Activated T-helper 1 cell treated with anti-CD3 and anti-CD28 coated beads, Interleukin-12 subunit alpha, Interleukin-12 subunit beta, Interleukin-2, Interleukin-4 antibody, amounts not matched to agents 30 ng/mL and 10 ng/mL and 1 ng/mL, durations not matched to agents 14 hours and 24 hours and 36 hours (primary cell): ENCODE measurements at regions not wholly inside any gene's neighbourhood (a gene's known extent, or its start where the extent isn't known, plus 50 kb on each side); places are given as distances from the start of the nearest gene placed in this dataset.

Experiments
- DNase-seq: peaks from one replicate; pipeline ENCODE4 v3.0.0; 2021; ENCODE audit warnings: low spot score
- H3K27ac Mint-ChIP-seq: one replicate; pipeline ENCODE4 v1.8.0; 2021; ENCODE audit warnings: mild to moderate bottlenecking, mixed read lengths
- H3K27me3 Mint-ChIP-seq: one replicate; pipeline ENCODE4 v1.8.0; 2022; ENCODE audit warnings: mild to moderate bottlenecking, moderate library complexity, mixed read lengths; ENCODE audit not compliant: insufficient read depth
- H3K36me3 Mint-ChIP-seq: one replicate; pipeline ENCODE4 v1.8.0; 2021; ENCODE audit warnings: low read depth, mixed read lengths
- H3K4me1 Mint-ChIP-seq: one replicate; pipeline ENCODE4 v1.8.0; 2021; ENCODE audit warnings: low read depth, mixed read lengths
- H3K4me3 Mint-ChIP-seq: one replicate; pipeline ENCODE4 v1.8.0; 2021; ENCODE audit warnings: mild to moderate bottlenecking, moderate library complexity, mixed read lengths
- H3K9me3 Mint-ChIP-seq: one replicate; pipeline ENCODE4 v1.8.0; 2021; ENCODE audit warnings: mixed read lengths
- intact Hi-C: fragments of 100-400 bp; cut with micrococcal nuclease; formaldehyde crosslinking; loops from one replicate; pipeline ENCODE4 v1.15.1; 2024

DNA sequence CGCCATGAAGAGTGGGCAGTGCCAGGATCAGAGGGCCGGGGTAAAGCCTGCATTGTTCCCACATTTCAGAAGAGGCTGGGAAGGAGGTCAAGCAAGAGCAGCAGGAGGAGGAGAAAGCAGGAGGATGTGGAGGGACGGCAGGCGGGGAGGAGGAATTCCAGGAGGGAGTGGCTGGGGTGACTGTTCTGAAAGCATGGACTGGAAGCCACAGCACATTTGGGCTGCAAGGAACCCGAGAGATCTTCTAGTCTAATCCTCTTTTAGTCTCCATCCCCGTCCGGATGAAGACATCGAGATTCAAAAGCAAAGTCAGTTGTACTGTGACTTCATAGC, 76.9 kb downstream of the FAM50B start:
- Mint-ChIP-seq H3K27me3 (peaks cover 14% of the 10 kb centered on the region), H3K4me1 (no peaks in the 10 kb centered on the region)
- intact Hi-C loops: no loop called here

DNA sequence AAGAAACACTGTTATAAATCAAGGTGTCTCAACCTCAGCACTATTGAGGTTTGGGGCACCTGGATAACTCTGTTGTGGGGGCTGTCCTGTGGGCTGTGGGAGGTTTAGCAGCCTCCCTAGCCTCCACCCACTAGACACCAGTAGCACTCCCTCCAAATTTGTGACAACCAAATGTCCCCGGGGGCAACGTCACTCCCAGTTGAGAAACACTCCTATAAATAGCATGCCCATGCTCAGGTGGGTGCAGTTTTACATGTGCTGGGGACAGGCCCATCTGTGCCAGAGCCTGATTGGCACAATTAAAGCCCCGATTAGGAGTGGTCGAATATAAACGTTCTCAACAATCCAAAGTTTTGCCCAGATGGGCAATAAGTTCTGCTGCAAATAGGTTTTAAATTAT, 78.9 kb downstream of the FAM50B start:
- H3K27me3 Mint-ChIP-seq: peaks cover 14% of the 10 kb centered on the region
- no peak overlapping the region for H3K27ac Mint-ChIP-seq
- no peaks in the 10 kb centered on the region for H3K4me1 Mint-ChIP-seq
- no peaks in the 10 kb centered on the region for H3K36me3 Mint-ChIP-seq
- no peaks in the 10 kb centered on the region for H3K9me3 Mint-ChIP-seq
- H3K4me3 Mint-ChIP-seq: no peak overlapping the region
- no peak for DNase-seq
- intact Hi-C loops: no loop called here

More for the DNA sequence above, 76.9 kb downstream of the FAM50B start:
- DNase-seq: no peak
- no peaks in the 10 kb centered on the region for H3K9me3 Mint-ChIP-seq
- H3K36me3 Mint-ChIP-seq: no peaks in the 10 kb centered on the region
- no peak overlapping the region for H3K27ac Mint-ChIP-seq
- no peak overlapping the region for H3K4me3 Mint-ChIP-seq

DNA sequence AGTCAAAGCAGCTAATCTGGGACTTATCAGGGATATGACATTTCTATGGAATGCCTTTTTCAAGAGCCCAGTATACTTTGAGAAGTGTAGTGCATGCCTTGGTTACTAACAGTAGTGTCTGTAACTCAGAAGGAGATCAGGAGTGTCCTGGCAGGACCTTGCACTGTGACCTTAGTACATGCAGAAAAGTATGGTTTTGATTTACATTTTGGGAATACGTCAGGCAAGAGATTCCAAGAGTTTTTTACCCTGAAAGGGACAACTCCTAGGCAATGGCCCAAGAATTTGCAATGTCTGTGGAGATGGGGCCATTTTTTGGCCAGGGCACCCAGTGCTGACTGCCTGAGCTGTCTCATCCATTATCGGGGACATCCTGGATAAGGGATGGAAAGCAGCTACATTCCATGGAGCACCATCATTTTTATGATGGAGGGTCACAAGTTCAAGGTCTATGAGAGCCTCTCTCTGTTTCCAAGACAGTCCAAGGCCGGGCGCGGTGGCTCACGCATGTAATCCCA, 80.2 kb downstream of the FAM50B start:
- H3K4me3 Mint-ChIP-seq: no peak overlapping the region
- intact Hi-C loops: no loop called here
- no peak overlapping the region for H3K27ac Mint-ChIP-seq
- H3K9me3 Mint-ChIP-seq: no peaks in the 10 kb centered on the region
- H3K4me1 Mint-ChIP-seq: no peaks in the 10 kb centered on the region
- H3K27me3 Mint-ChIP-seq: peaks cover 14% of the 10 kb centered on the region
- no peaks in the 10 kb centered on the region for H3K36me3 Mint-ChIP-seq
- no peak for DNase-seq

DNA sequence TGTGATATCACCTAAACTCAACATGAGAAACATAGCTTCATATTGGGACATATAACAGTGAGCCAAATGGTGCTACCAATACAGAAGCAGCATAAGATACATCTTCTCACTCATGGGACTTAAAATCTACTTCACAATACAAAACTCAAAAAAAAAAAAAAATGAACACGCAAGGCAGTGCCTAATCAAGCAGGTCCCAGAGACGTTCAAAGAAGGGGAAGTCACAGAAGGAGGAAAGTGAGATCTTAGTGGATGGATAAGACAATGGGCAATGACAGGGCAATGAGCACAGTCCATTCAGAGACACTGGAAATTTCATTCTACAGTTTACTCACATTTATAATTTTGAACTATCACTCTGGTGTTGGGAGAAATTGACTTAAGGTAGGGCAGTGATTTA, 88.3 kb downstream of the FAM50B start:
- DNase-seq: no peak
- H3K36me3 Mint-ChIP-seq: no peaks in the 10 kb centered on the region
- H3K4me1 Mint-ChIP-seq: no peaks in the 10 kb centered on the region
- peaks cover 26% of the 10 kb centered on the region for H3K27me3 Mint-ChIP-seq
- H3K4me3 Mint-ChIP-seq: no peak overlapping the region
- H3K27ac Mint-ChIP-seq: no peak overlapping the region
- H3K9me3 Mint-ChIP-seq: no peaks in the 10 kb centered on the region
- intact Hi-C loops: no loop called here

DNA sequence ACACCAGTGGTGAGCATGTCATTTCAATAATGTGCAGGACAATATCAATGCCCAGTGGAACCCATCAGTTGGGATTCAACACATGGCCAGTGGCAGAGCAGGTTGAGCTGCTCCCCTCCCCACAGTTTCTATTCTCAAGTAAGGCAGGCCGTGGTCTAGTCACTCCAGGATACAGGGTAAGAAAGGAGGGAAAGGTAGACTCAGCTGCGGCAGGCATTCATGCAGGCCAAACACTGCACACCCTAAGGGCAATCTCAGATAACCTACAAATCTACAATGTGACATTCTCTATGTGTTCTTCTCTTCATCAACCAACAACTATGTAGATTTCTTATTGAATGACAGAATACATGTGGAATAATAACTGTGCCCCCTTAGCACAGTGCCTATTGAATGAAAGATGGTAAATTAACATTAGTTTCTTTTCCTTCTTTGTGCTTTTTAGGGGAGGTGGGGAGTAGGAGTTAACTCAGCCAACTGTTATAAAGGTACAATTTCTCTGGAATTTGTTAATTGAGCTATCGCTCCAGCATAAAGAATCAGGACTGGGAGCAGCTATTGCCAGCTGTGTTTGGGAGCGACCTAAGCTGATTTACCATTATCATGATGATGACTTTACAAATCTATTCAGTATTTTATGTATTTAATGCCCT, 89.7 kb downstream of the FAM50B start:
- Mint-ChIP-seq H3K9me3 (no peaks in the 10 kb centered on the region), H3K4me3 (no peak overlapping the region), H3K27me3 (peaks cover 26% of the 10 kb centered on the region), H3K36me3 (no peaks in the 10 kb centered on the region), H3K27ac (no peak overlapping the region), H3K4me1 (no peaks in the 10 kb centered on the region)
- intact Hi-C loops: no loop called here
- DNase-seq: no peak

DNA sequence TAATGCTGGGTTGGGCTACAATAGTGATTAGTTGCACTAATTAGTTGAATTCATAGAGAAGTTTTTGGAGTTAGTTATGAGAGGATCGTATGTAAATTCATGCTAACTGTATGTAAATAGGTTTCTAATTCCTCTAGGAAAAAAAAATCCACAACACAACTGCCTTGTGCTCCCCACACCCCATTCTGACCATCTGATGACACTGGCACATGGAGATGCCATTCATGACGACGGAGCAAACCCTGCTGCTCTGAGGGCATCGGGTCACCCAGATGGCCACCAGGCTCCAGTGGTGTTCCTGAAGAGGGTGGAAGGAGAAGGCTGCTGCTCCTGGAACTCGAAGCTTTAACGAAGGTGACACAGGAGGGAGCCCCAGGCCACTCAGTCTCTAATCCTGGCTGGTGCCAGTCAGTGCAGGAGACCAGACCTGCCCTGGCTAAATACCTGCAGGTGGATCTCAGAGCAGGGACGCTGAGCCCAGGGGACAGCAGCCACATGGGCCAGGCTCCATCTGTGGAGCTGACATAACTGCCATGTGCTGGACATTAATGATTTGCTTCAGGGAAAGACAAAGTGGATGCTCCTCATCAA, 90.3 kb downstream of the FAM50B start:
- no peaks in the 10 kb centered on the region for H3K36me3 Mint-ChIP-seq
- H3K4me3 Mint-ChIP-seq: no peak overlapping the region

DNA sequence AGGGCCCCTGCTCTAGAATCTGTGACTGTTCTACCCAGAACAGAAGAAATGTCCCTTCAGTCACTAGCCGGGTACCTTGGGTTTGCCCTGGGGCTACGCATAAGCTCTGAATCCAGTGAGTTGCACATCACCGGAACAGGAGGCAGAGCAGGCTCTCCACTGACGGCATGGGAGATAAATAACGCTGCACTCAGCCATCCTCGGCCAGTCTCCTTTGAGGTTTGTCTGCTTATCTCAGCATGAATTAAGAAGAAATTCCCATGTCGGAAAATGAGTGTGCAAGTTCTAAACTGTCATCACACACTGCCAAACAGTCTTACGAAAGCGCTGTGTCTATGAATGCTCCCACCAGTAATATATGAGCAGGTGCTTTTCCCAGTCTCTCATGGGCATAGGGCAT, 90.8 kb downstream of the FAM50B start:
- DNase-seq: no peak
- Mint-ChIP-seq H3K27me3 (peaks cover 26% of the 10 kb centered on the region), H3K27ac (no peak overlapping the region), H3K36me3 (no peaks in the 10 kb centered on the region), H3K4me1 (no peaks in the 10 kb centered on the region), H3K9me3 (no peaks in the 10 kb centered on the region), H3K4me3 (no peak overlapping the region)
- intact Hi-C loops: no loop called here

More for the DNA sequence above, 90.3 kb downstream of the FAM50B start:
- no peaks in the 10 kb centered on the region for H3K9me3 Mint-ChIP-seq
- no peak overlapping the region for H3K27ac Mint-ChIP-seq
- intact Hi-C loops: no loop called here
- H3K27me3 Mint-ChIP-seq: peaks cover 26% of the 10 kb centered on the region
- DNase-seq: no peak
- H3K4me1 Mint-ChIP-seq: no peaks in the 10 kb centered on the region

DNA sequence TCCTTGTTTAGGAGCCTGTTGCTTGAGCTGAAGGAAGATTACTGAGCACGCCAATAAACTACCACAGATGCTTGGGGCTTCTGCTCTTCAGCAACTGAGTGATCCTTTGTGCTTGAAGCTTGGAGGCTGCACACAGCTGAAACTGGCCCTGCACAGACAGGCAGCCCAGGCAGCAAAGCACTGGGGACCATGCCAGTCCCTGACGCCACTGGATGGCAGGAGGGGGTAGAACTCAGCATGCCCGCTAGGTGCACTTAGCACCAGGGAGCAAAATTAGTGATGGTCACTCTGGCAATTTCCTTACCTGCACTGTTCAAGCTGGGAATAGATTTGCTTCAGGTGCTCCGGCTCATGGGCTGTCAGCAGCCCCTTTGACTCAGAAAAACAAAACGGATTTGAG, 91.5 kb downstream of the FAM50B start:
- DNase-seq: no peak
- intact Hi-C loops: no loop called here
- Mint-ChIP-seq H3K27ac (no peak overlapping the region), H3K4me3 (no peak overlapping the region), H3K9me3 (no peaks in the 10 kb centered on the region), H3K4me1 (no peaks in the 10 kb centered on the region), H3K27me3 (peaks cover 31% of the 10 kb centered on the region), H3K36me3 (no peaks in the 10 kb centered on the region)

DNA sequence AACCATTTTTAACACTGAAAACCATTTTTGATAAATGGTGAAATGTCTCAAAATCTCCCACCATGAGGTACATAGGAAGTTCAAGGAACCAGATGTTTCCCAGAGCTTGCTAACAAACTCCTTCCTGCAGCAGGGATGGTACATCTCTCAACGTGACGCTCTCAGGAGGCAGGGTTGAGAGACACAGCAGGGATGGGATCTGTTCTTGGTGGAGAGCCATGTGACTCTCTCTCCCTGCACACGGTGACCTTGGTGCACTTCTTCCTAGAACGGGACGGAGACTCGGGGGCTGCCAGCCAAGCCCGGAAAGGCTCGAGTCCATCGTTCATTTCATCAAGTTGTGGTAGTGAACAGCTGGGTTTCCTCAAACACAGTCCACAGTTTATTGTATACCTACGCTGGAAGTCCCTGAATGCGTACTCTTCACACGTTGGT, 94.2 kb downstream of the FAM50B start:
- Mint-ChIP-seq H3K4me1 (no peaks in the 10 kb centered on the region), H3K27me3 (peaks cover 37% of the 10 kb centered on the region), H3K27ac (no peak overlapping the region), H3K9me3 (no peaks in the 10 kb centered on the region), H3K36me3 (no peaks in the 10 kb centered on the region), H3K4me3 (no peak overlapping the region)
- DNase-seq: no peak
- intact Hi-C loops: no loop called here

DNA sequence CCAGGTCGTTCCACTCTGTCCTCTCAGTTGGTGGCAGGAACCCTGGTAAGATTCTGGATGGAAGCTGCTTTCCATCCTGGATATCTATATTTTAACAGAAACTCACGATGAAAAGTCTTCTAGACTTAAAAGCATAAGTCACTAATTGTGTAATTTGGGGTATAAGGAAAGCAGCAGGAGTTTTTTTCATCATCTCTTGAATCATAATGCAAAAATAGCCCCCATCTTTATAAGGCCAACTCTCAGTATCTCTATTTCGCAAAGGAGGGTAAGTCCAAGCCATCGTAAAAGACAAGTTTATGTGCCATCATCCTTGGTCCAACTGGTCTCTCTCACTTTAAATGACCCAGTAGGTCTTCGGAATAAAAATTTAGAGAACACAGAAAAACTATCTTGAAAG, 95.1 kb downstream of the FAM50B start:
- H3K4me3 Mint-ChIP-seq: no peak overlapping the region
- peaks cover 30% of the 10 kb centered on the region for H3K27me3 Mint-ChIP-seq
- intact Hi-C loops: no loop called here
- no peaks in the 10 kb centered on the region for H3K9me3 Mint-ChIP-seq
- DNase-seq: no peak
- H3K27ac Mint-ChIP-seq: no peak overlapping the region
- H3K36me3 Mint-ChIP-seq: no peaks in the 10 kb centered on the region
- no peaks in the 10 kb centered on the region for H3K4me1 Mint-ChIP-seq

DNA sequence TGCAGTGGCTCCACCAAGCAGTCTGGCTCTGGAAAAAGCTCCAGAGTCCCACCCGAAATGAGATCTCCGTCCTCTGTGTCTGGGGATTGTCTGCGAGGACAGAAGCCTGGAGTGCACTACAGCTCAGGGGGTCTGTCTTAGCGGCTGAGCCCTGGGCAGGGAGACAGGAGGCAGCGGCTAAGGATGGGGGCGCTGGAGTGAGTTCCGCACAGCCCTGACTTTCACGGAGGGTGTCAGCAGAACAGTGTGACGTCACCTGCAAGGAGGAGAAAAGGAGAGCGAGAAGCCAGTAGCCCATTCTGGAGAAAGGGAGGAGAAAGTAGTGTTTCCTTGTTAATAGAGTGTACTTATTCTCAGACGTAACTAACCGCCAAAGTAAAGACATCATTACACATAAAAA, 97.6 kb downstream of the FAM50B start:
- Mint-ChIP-seq H3K36me3 (no peaks in the 10 kb centered on the region), H3K27ac (no peak overlapping the region), H3K27me3 (peaks cover 28% of the 10 kb centered on the region), H3K4me3 (no peak overlapping the region), H3K9me3 (no peaks in the 10 kb centered on the region), H3K4me1 (no peaks in the 10 kb centered on the region)
- intact Hi-C loops: no loop called here
- DNase-seq: no peak

DNA sequence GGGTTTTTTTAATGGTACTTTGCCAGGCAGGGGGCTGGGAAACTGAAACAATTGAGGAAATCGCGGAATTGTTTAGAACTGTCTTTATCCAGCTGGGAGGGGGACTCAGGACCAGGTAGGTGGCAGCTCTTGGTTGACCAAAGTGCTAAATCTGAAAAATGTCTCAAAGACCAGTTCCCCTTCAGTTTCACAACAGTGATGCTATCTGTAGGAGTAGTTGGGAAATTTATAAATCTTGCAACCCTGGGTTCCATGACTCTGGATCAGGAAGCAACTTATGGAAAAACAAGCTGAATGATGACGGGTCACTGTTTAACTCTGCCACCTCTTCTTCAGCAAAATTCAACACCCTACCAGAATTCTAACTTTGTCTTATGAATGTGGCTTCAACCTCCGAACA, 99.7 kb downstream of the FAM50B start:
- intact Hi-C loops: no loop called here
- no peaks in the 10 kb centered on the region for H3K4me1 Mint-ChIP-seq
- no peak for DNase-seq
- no peak overlapping the region for H3K4me3 Mint-ChIP-seq
- no peak overlapping the region for H3K27ac Mint-ChIP-seq
- no peaks in the 10 kb centered on the region for H3K9me3 Mint-ChIP-seq
- H3K27me3 Mint-ChIP-seq: peaks cover 28% of the 10 kb centered on the region
- H3K36me3 Mint-ChIP-seq: no peaks in the 10 kb centered on the region

DNA sequence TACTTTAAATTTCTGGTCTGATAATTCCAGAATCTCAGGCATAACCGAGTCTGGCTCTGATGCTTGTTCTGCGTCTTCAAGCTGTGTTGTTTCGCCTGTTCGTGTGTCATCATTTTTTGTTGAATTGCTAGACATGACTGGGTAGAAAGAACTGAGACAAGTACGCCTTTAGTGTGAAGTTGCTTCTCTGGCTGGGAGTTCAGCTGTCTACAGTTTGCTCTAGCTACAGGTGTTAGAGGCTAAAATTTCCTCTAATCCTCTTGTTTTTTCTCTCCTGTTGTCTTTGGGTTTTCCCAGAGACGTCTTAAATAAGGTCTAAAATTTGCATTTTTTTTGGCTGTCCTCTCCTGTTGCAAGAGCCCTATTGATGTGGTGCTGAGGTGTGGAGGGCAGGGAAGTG, 100.3 kb downstream of the FAM50B start:
- DNase-seq: no peak
- Mint-ChIP-seq H3K36me3 (no peaks in the 10 kb centered on the region), H3K27ac (no peak overlapping the region), H3K9me3 (no peaks in the 10 kb centered on the region), H3K27me3 (peaks cover 28% of the 10 kb centered on the region), H3K4me3 (no peak overlapping the region), H3K4me1 (no peaks in the 10 kb centered on the region)
- intact Hi-C loops: no loop called here

DNA sequence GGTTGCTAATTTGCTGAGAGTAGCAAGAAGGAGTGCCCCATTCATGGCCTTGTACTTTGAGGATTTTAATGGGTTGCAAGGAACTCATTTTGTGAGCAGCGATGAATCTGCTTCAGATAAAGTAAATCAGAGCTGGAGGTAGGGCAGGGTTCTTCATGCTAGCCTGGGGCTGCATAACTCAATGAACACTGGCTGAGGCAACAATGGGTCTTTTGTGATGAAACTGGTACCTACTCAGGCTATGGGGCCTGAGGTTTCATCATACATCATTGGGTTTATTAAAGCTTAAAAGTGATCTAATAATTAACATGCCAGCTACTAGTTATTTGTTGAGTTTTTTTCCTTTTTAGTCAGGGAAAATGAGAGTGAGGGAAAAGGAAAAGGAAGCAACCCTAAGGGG, 106.9 kb downstream of the FAM50B start:
- Mint-ChIP-seq H3K4me3 (no peak overlapping the region), H3K27me3 (peaks cover 8% of the 10 kb centered on the region), H3K36me3 (peaks cover 3% of the 10 kb centered on the region), H3K27ac (no peak overlapping the region), H3K9me3 (peaks cover 10% of the 10 kb centered on the region), H3K4me1 (no peaks in the 10 kb centered on the region)
- no peak for DNase-seq
- intact Hi-C loops: no loop called here
